Spleen (tissue), 11 donors: ENCODE measurements at regions not wholly inside any gene's neighbourhood (a gene's known extent, or its start where the extent isn't known, plus 50 kb on each side); places are given as distances from the start of the nearest gene placed in this dataset.

Experiments used
- DNase-seq: peaks from one replicate; pipeline ENCODE4 v3.0.0-alpha.2; 2020
- H3K27ac ChIP-seq, 8 donors: fragments of 200-600 bp; sonication (generic) in 7 of 8; 1 replicate in 4 of 8; 2 replicates in 4 of 8; pipeline versions ENCODE4 v1.5.0 to v1.8.0; 2016 to 2021; ENCODE audit warnings: inconsistent platforms in 4 of 8, mild to moderate bottlenecking in 4 of 8, moderate library complexity in 1 of 8
- H3K27me3 ChIP-seq, 7 donors: fragments of 200-600 bp; sonication (generic) in 6 of 7; replicated peaks in 1 of 7; 1 replicate in 4 of 7; 2 replicates in 3 of 7; pipeline versions ENCODE4 v1.5.0 to v1.8.0; 2016 to 2021; ENCODE audit warnings: inconsistent platforms in 3 of 7, mild to moderate bottlenecking in 1 of 7
- H3K36me3 ChIP-seq, 6 donors: fragments of 200-600 bp; sonication (generic) in 5 of 6; 1 replicate in 4 of 6; 2 replicates in 2 of 6; pipeline versions ENCODE4 v1.5.0 to v1.8.0; 2016 to 2021; ENCODE audit warnings: inconsistent platforms in 2 of 6
- H3K4me1 ChIP-seq, 6 donors: fragments of 200-600 bp; sonication (generic) in 5 of 6; 1 replicate in 3 of 6; 2 replicates in 3 of 6; pipeline versions ENCODE4 v1.5.0 to v1.8.0; 2016 to 2021; ENCODE audit warnings: inconsistent platforms in 3 of 6
- H3K4me3 ChIP-seq, 8 donors: fragments of 200-600 bp; sonication (generic) in 7 of 8; 1 replicate in 4 of 8; 2 replicates in 4 of 8; pipeline versions ENCODE4 v1.5.0 to v1.8.0; 2016 to 2021; ENCODE audit warnings: inconsistent platforms in 4 of 8, mild to moderate bottlenecking in 4 of 8, moderate library complexity in 2 of 8
- H3K9me3 ChIP-seq, 8 donors: fragments of 200-600 bp; sonication (generic) in 7 of 8; 1 replicate in 4 of 8; 2 replicates in 4 of 8; pipeline versions ENCODE4 v1.5.0 to v1.8.0; 2016 to 2021; ENCODE audit warnings: inconsistent platforms in 4 of 8
- POLR2A ChIP-seq, 3 donors: fragments of 450-650 bp; IDR thresholded peaks; one replicate each; pipeline ENCODE4 v1.5.1; 2017; ENCODE audit warnings: antibody characterized with exemption in 3 of 3, mild to moderate bottlenecking in 1 of 3
- POLR2AphosphoS5 ChIP-seq, 3 donors: sonication (generic); formaldehyde crosslinking; IDR thresholded peaks; one replicate each; pipeline ENCODE4 v1.5.1; 2017; ENCODE audit warnings: antibody characterized with exemption in 3 of 3
- WGBS, 5 donors: extraction: QIAGEN DNeasy Blood & Tissue Kit in 3 of 5; methylation state at CpG; one replicate each; pipeline versions ENCODE4 v1.1.5 to v1.1.7; 2013 to 2018; 5-methylcytosine and 5-hydroxymethylcytosine counted together
- intact Hi-C: fragments of 100-400 bp; cut with DNase I; formaldehyde crosslinking; loops from one replicate; pipeline ENCODE4 v1.15.0; 2023; ENCODE audit warnings: low total_unique reads
- TF ChIP-seq, protein P1 (sequence below), 11 experiments: fragments of 200-600 bp in 7 of 11; fragments of 450-650 bp in 4 of 11; sonication (generic) in 4 of 11; IDR thresholded peaks in 8 of 11; conservative IDR thresholded peaks in 3 of 11; 1 replicate in 7 of 11; 2 replicates in 4 of 11; pipeline versions ENCODE4 v1.4.0 to v1.8.0; 2016 to 2021; ENCODE audit warnings: antibody characterized with exemption in 11 of 11, inconsistent platforms in 4 of 11, mild to moderate bottlenecking in 1 of 11
- donor health status: healthy with polysubstance abuse.
- donor health status: DM: no; HTN: no; CAD: no; lungs with moderate emphysema.
- donor health status: DM: no; HTN: no; CAD: no.
- donor health status: Bipolar disorder and iron deficiency.
- donor health status: healthy.
- donor health status: DM: no; HTN: no; CAD: no.
- donor health status: DM: yes; HTN: yes; CAD: no.

- H3K9me3 ChIP-seq, result peaks cover 0 to 14% (median 2%) of the 10 kb centered on the region in 8 donors
- intact Hi-C loops, result no loop called here
- H3K36me3 ChIP-seq, result no peaks in the 10 kb centered on the region
- no peaks in the 10 kb centered on the region for H3K4me1 ChIP-seq
- no peak for TF ChIP-seq POLR2A (IDR thresholded peaks at IDR 0.05)
- no peak for TF ChIP-seq POLR2AphosphoS5 (IDR thresholded peaks at IDR 0.05)
- TF ChIP-seq, protein P1, sequence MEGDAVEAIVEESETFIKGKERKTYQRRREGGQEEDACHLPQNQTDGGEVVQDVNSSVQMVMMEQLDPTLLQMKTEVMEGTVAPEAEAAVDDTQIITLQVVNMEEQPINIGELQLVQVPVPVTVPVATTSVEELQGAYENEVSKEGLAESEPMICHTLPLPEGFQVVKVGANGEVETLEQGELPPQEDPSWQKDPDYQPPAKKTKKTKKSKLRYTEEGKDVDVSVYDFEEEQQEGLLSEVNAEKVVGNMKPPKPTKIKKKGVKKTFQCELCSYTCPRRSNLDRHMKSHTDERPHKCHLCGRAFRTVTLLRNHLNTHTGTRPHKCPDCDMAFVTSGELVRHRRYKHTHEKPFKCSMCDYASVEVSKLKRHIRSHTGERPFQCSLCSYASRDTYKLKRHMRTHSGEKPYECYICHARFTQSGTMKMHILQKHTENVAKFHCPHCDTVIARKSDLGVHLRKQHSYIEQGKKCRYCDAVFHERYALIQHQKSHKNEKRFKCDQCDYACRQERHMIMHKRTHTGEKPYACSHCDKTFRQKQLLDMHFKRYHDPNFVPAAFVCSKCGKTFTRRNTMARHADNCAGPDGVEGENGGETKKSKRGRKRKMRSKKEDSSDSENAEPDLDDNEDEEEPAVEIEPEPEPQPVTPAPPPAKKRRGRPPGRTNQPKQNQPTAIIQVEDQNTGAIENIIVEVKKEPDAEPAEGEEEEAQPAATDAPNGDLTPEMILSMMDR (IDR thresholded peaks at IDR 0.05 in 8 of 11, conservative IDR thresholded peaks at IDR 0.05 in 3 of 11), result no peak
- H3K27ac ChIP-seq, result no peak overlapping the region
- H3K4me3 ChIP-seq, result no peak overlapping the region
- no peaks in the 10 kb centered on the region for H3K27me3 ChIP-seq
- 13 to 31% (median 21%) methylated on average over 2 of the region's 2 CpGs for WGBS, 5 donors
- DNase-seq, result no peak
Measured at GRCh38 chr2:123578016-123578415, 447.1 kb upstream of the CNTNAP5 start.

GRCh38 chr2:123596621-123597020, 428.5 kb upstream of the CNTNAP5 start:
- WGBS, 5 donors, result 44 to 71% (median 59%) methylated on average over 1 of the region's 1 CpG
- H3K27ac ChIP-seq, result no peak overlapping the region
- H3K4me3 ChIP-seq, result no peak overlapping the region
- H3K9me3 ChIP-seq, result peaks cover 0 to 43% (median 14%) of the 10 kb centered on the region in 8 donors
- no peak for DNase-seq
- H3K36me3 ChIP-seq, result no peaks in the 10 kb centered on the region
- H3K27me3 ChIP-seq, result no peaks in the 10 kb centered on the region
- intact Hi-C loops, result no loop called here
- no peaks in the 10 kb centered on the region for H3K4me1 ChIP-seq
- TF ChIP-seq POLR2AphosphoS5 (IDR thresholded peaks at IDR 0.05) (no peak), POLR2A (IDR thresholded peaks at IDR 0.05) (no peak)
- TF ChIP-seq, protein P1 (IDR thresholded peaks at IDR 0.05 in 8 of 11, conservative IDR thresholded peaks at IDR 0.05 in 3 of 11), result no peak

- H3K9me3 ChIP-seq, result peaks cover 0 to 43% (median 11%) of the 10 kb centered on the region in 8 donors
- TF ChIP-seq, protein P1 (IDR thresholded peaks at IDR 0.05 in 8 of 11, conservative IDR thresholded peaks at IDR 0.05 in 3 of 11), result no peak
- TF ChIP-seq POLR2AphosphoS5 (IDR thresholded peaks at IDR 0.05) (no peak), POLR2A (IDR thresholded peaks at IDR 0.05) (no peak)
- intact Hi-C loops, result no loop called here
- H3K4me3 ChIP-seq, result no peak overlapping the region
- H3K36me3 ChIP-seq, result no peaks in the 10 kb centered on the region
- peaks cover 0 to 5% (median 0%) of the 10 kb centered on the region in 6 donors for H3K4me1 ChIP-seq
- no peak for DNase-seq
- H3K27ac ChIP-seq, result no peak overlapping the region
- WGBS, 5 donors, result 60 to 84% (median 68%) methylated on average over 2 of the region's 2 CpGs
- no peaks in the 10 kb centered on the region for H3K27me3 ChIP-seq
Measured at GRCh38 chr2:123597988-123598387, 427.1 kb upstream of the CNTNAP5 start.

DNA sequence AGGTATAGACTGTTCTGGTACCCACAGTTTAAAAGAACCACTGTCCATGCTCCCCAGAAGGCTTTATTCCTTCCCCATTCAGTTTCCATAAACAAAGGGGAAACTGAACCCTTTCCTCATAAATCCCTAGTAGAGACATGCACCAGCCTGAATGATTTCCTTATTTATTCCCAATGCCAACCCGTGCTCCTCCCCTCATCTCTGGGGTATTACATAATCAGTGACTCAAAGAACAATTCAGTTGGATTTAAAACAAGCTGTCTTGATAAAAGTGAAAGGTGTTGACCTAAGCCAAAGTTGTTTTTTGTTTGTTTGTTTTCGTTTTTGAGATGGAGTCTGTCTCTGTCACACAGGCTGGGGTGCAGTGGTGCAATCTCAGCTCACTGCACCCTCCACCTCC, 418.5 kb upstream of the CNTNAP5 start:
- H3K27me3 ChIP-seq, result no peaks in the 10 kb centered on the region
- H3K4me3 ChIP-seq, result no peak overlapping the region
- no peak for TF ChIP-seq POLR2A (IDR thresholded peaks at IDR 0.05)
- TF ChIP-seq POLR2AphosphoS5 (IDR thresholded peaks at IDR 0.05), result no peak
- TF ChIP-seq, protein P1 (IDR thresholded peaks at IDR 0.05 in 8 of 11, conservative IDR thresholded peaks at IDR 0.05 in 3 of 11), result no peak
- intact Hi-C loops, result no loop called here
- H3K4me1 ChIP-seq, result peaks cover 0 to 5% (median 0%) of the 10 kb centered on the region in 6 donors
- 45 to 74% (median 51%) methylated on average over 2 of the region's 2 CpGs for WGBS, 5 donors
- H3K36me3 ChIP-seq, result no peaks in the 10 kb centered on the region
- DNase-seq, result no peak
- H3K27ac ChIP-seq, result no peak overlapping the region
- H3K9me3 ChIP-seq, result peaks cover 0 to 35% (median 14%) of the 10 kb centered on the region in 8 donors
